IPS-NIHi7 (cell line): ENCODE measurements at regions not wholly inside any gene's neighbourhood (a gene's known extent, or its start where the extent isn't known, plus 50 kb on each side); places are given as distances from the start of the nearest gene placed in this dataset.

Source experiments
- DNase-seq: peaks from one replicate; pipeline ENCODE4 v3.0.0; 2012; ENCODE audit warnings: mixed read lengths; ENCODE audit errors: extremely low spot score

- no peak for DNase-seq
Observed at GRCh38 chr2:43107679-43108078, 118.7 kb downstream of the ZFP36L2 start.

DNA sequence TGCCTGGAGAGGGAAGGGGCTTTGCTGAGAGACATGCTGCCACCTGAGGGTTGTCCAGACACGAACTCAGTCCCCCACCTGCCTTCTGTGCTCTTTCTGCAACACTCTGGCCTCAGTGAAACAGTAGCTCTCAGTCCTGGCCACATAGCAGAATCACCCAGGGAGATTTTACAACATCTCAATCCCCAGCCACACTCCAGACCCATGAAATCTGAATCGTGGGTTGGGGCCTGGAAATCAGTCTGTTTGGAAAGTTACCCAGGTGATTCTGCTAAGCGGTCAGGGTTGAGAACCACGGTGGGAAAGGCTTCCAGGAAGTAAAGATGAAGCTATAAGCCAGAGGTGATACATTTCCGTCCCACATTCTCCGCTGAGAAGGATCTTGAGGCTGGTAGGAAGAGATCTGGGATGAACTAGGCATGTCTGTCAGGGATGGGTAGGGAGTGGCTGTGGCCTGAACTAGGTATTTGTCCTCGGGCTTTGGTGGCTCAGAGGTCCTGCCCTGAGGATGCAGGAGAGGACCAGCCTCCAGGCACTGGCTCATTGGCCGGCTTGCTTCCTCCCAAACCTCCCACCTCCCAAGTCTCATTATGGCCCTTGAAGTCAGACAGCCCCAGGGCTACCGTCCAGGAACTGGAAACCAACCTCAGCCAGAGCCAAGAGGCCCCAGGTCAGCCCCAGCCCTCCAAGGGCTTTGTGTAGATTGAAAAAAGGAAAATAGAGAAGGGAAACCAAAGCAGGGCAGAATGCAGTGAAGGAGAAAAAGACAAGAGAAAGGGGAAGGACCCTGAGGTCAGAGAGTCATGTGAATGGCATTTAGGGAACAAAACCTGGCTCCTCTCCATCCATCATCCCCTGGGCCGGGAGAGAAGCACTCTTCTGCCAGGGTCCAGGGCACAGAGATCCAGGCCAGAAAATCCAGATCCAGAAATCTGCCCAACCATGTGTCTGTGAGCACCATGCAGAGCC lies 119.6 kb downstream of the ZFP36L2 start:
- no peak for DNase-seq

DNA sequence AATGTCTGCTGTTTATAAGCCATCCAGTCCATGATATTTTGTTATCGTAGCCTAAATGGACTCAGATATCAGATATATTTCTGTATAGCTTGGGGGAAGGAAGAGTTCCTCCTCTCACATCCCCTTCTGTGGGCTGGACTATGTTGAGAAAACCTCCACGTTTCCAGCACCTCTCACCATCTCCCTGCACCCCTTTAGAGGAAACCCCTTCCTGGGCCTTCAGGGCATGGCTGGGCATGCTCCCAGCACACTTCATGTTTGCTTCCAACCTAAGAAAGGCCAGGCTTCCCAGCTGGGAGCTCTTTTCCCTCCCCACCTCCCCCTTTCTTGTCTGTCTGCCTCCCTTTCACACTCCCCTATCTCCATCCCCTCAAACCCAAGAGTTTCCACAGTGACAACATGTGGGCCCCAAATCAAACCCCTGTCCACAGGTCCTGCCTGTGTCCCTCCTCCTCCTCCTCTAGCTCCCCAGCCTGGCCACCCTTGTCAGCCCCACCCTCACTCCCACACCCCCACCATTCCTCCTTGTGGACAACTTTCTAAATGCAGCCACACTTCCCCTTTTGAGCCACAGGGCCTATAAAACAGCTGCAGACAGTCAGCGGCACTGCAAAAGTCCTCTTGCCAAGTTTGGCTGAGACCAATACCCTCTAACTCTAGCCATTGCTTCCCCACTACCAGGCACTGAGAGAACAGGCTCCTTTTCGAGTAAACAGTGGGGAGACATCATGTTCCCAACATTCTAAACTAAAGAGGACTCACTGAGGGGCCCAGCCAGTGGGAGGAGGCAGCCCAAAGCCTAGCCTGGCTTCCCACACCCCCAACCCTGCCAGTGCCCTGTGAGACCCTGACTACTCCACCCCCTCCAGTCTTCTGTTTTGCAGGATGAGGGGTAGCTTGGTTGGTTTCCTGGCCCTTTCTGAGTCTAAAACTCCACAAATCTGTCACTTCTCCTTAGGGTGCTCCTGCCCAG lies 120.5 kb downstream of the ZFP36L2 start:
- no peak for DNase-seq

- no peak for DNase-seq
Observed at GRCh38 chr2:43104763-43105162, 121.6 kb downstream of the ZFP36L2 start.

GRCh38 chr2:43104106-43104505 lies 122.3 kb downstream of the ZFP36L2 start:
- DNase-seq, result no peak

DNA sequence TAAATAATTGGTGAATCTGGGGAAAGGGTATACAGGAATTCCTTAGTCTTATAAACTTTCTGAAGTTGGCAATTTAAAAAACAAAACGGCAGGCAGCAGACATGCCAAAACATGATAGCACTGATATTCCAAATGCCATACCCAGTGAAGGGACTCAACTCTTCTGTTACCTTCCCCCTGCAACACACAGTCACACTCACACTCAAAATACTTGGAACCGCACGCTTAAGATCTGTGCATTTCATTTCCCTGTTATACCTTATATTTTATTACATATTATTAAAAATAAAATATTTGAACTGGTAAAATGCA lies 123.4 kb downstream of the ZFP36L2 start:
- no peak for DNase-seq

- DNase-seq, result no peak
Observed at GRCh38 chr2:43102366-43103092, 123.9 kb downstream of the ZFP36L2 start.

GRCh38 chr2:43101751-43102150 lies 124.7 kb downstream of the ZFP36L2 start:
- DNase-seq, result no peak

DNA sequence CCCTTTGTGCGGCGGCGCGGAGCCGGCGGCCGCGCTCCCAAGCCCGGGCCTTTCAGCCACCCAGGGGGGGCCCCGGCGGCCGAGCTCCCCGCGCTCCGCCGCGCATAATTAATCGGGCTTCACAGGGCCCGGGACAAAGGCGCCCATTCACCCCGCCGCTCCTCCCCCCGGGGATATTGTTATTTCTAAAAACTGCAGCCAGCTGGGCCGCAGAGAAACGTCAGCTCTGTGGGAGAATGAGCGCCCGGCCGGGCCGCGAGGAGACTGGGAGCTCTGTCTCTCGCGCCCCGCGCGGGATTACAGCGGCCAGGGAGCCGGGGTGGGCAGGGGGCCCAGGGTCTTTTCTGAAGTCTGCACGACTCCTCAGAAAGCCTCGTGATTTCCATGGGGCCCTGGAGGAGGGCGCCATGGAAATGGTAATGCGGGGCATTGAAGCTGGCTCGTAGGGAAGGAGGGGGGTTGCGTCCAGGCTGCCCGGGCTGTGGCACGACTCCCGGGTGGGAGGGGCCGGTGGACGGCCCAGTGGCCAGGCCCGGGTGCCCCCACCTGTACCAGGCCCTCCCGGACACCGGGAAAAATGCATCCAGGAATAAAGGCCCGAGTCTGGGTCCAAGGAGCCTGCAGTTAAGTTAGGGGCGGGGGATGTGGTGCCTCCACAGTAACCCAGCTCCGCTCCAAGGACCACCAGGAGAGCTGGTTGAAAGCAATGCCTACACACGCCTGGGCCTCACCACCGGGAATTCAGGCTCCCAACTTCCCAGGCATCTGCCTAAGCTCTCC lies 125.3 kb downstream of the ZFP36L2 start:
- peak; percentile 82 for DNase-seq

DNA sequence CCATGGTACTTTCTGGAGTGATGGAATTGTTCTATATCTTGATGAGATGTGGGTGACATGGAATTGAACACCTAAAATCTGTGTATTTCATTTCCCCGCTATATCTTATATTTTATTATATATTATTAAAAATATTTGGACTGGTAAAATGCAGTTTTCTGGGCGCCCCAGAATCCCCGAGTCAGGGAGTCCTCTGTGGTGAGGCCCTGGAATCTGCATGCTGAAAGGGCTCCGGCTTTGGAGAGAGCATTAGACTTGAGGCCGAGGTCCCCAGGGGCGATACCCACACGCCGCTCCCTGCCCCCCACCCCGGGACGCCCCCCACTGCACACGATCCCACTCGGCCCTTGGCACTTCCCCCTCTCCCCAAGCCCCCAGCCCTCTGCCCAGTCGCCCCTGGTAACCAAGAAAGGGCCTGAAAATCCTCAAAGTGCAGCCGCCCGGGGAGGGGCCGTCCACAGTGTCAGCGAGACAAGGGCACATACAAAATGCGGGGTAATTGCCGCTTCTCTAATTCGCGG lies 126.0 kb downstream of the ZFP36L2 start:
- no peak for DNase-seq

- no peak for DNase-seq
Observed at GRCh38 chr2:43099797-43100196, 126.6 kb downstream of the ZFP36L2 start.

GRCh38 chr2:43098539-43098938 lies 127.9 kb downstream of the ZFP36L2 start:
- no peak for DNase-seq

GRCh38 chr2:43097644-43098408 lies 128.6 kb downstream of the ZFP36L2 start:
- no peak for DNase-seq

DNA sequence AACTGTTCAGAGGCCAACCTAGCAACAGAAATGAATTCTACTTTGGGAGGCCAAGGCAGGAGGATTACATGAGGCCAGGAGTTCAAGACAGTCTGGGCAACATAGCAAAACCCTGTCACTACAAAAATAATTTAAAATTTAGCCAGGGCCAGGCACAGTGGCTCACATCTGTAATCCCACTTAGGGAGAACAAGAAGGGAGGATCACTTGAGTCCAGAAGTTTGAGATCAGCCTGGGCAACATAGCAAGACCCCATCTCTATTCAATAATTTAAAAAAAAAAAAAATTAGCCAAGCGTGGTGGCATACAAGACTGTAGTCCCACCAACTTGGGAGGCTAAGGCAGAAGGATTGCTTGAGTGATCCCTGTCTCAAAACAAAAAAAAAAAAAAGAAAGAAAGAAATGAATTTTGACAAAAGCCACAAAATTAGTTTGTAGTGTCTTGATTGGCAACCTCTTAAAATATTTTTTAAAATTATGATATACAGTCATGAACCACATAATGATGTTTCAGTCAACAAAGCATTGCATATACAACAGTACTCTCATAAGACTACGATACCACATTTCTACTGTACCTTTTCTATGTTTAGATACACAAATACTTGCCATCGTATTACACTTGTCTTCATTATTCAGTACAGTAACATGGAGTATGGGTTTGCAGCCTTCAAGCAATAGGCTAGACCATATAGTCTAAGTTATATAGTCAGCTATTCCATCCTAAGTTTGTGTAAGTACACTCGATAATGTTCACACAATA lies 130.7 kb downstream of the ZFP36L2 start:
- DNase-seq, result no peak

GRCh38 chr2:43092520-43093179 lies 133.8 kb downstream of the ZFP36L2 start:
- DNase-seq, result no peak

DNA sequence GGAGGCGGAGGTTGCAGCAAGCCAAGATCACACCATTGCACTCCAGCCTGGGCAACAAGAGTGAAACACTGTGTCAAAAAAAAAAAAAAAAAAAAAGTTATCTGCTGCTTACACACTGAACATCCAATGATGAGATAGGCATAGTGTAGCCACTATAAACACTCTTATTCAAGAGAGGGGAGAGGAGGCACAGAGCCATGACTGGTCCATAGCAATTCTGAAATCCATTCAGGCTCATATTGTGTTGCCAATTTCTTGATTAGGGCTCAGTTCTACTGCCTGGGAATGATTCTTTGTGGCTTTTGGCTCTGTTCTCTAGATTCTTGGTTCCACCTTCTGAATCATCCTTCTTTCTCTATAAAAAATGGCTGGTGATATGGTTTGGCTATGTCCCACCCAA lies 136.1 kb downstream of the ZFP36L2 start:
- DNase-seq, result no peak

- DNase-seq, result no peak
Observed at GRCh38 chr2:43088143-43089073, 138.0 kb downstream of the ZFP36L2 start.

- DNase-seq, result no peak
Observed at GRCh38 chr2:43087413-43087812, 139.0 kb downstream of the ZFP36L2 start.
